ENCODE measurements at regions not wholly inside any gene's neighbourhood (a gene's known extent, or its start where the extent isn't known, plus 50 kb on each side); places are given as distances from the start of the nearest gene placed in this dataset.

GRCh38 chr11:71352226-71352625 is 96.0 kb downstream of the DHCR7 start:
- TF ChIP-seq ZNF555 (tag by site-specific recombination; conservative IDR thresholded peaks at IDR 0.05) = no peak
- TF ChIP-seq SALL2 (tag by site-specific recombination; IDR thresholded peaks at IDR 0.05; ENCODE audit: borderline replicate concordance) = no peak
- no peak for TF ChIP-seq REST (tag by site-specific recombination; IDR thresholded peaks at IDR 0.05)
- no peak for TF ChIP-seq KLF10 (tag by site-specific recombination; IDR thresholded peaks at IDR 0.05)
- no peak for TF ChIP-seq ZNF501 (tag by site-specific recombination; IDR thresholded peaks at IDR 0.05)
- no peak for TF ChIP-seq ZNF2 (tag by site-specific recombination; IDR thresholded peaks at IDR 0.05)
- TF ChIP-seq ZNF610 (tag by site-specific recombination; IDR thresholded peaks at IDR 0.05; ENCODE audit: borderline replicate concordance) = no peak
- no peak for TF ChIP-seq ZNF776 (tag by site-specific recombination; IDR thresholded peaks at IDR 0.05; ENCODE audit: borderline replicate concordance)
- TF ChIP-seq CTCF (tag by site-specific recombination; IDR thresholded peaks at IDR 0.05) = no peak
- TF ChIP-seq ZNF18 (tag by site-specific recombination; IDR thresholded peaks at IDR 0.05) = no peak
- no peak for TF ChIP-seq ZNF266 (tag by site-specific recombination; IDR thresholded peaks at IDR 0.05; ENCODE audit: low read depth)
- no peak for TF ChIP-seq ZNF626 (tag by site-specific recombination; IDR thresholded peaks at IDR 0.05)

GRCh38 chr11:71349627-71350026 is 97.2 kb upstream of the SHANK2 start:
- CTCF ChIA-PET = no interaction called here
- H3K4me3 ChIP-seq (ENCODE audit: low read depth, low read length) = no peak overlapping the region
- TF ChIP-seq ZNF624 (tag by site-specific recombination; IDR thresholded peaks at IDR 0.05) = no peak
- no peak for TF ChIP-seq EGR2 (tag by site-specific recombination; IDR thresholded peaks at IDR 0.05; ENCODE audit: low read depth)
- TF ChIP-seq BCL6B (tag by site-specific recombination; IDR thresholded peaks at IDR 0.05) = no peak
- TF ChIP-seq KLF8 (tag by site-specific recombination; IDR thresholded peaks at IDR 0.05) = no peak
- no peak for TF ChIP-seq ZNF2 (tag by site-specific recombination; IDR thresholded peaks at IDR 0.05)
- no peak for TF ChIP-seq TSHZ1 (tag by site-specific recombination; IDR thresholded peaks at IDR 0.05; ENCODE audit: borderline replicate concordance)
- no peak for TF ChIP-seq IKZF3 (tag by site-specific recombination; IDR thresholded peaks at IDR 0.05)
- TF ChIP-seq ZBTB21 (tag by site-specific recombination; IDR thresholded peaks at IDR 0.05) = no peak
- no peak for TF ChIP-seq ZNF16 (tag by site-specific recombination; IDR thresholded peaks at IDR 0.05; ENCODE audit: low read depth)
- no peak for TF ChIP-seq ZNF214 (tag by site-specific recombination; IDR thresholded peaks at IDR 0.05; ENCODE audit: borderline replicate concordance)
- TF ChIP-seq CTCF (tag by site-specific recombination; IDR thresholded peaks at IDR 0.05) = no peak

More at GRCh38 chr11:71352226-71352625, 96.0 kb downstream of the DHCR7 start:
- Histone ChIP-seq H3K9me3 (ENCODE audit: control insufficient read depth, insufficient read depth, low read depth, low read length) (no peaks in the 10 kb centered on the region), H3K36me3 (ENCODE audit: control insufficient read depth in 2 of 2, insufficient read depth in 1 of 2, low read length in 2 of 2) (no peaks in the 10 kb centered on the region), H3K27ac (ENCODE audit: extremely low read depth, low read depth, low read length) (no peak overlapping the region), H3K4me1 (ENCODE audit: control insufficient read depth, insufficient read depth, low read length) (no peaks in the 10 kb centered on the region), H3K4me3 (ENCODE audit: low read depth, low read length) (no peak overlapping the region)
- POLR2A ChIA-PET = no interaction called here
- CTCF ChIA-PET = no interaction called here

More at GRCh38 chr11:71349627-71350026, 97.2 kb upstream of the SHANK2 start:
- H3K9me3 ChIP-seq (ENCODE audit: control insufficient read depth, insufficient read depth, low read depth, low read length) = no peaks in the 10 kb centered on the region
- H3K27ac ChIP-seq (ENCODE audit: extremely low read depth, low read depth, low read length) = no peak overlapping the region
- POLR2A ChIA-PET = no interaction called here
- H3K36me3 ChIP-seq (ENCODE audit: control insufficient read depth in 2 of 2, insufficient read depth in 1 of 2, low read length in 2 of 2) = no peaks in the 10 kb centered on the region
- H3K4me1 ChIP-seq (ENCODE audit: control insufficient read depth, insufficient read depth, low read length) = no peaks in the 10 kb centered on the region
